Mucosa of descending colon (tissue), 3 donors: ENCODE measurements at regions not wholly inside any gene's neighbourhood (a gene's known extent, or its start where the extent isn't known, plus 50 kb on each side); places are given as distances from the start of the nearest gene placed in this dataset.

Source experiments
- ATAC-seq: fragments of 200-7000 bp; cut with Tn5 transposase; one replicate; pipeline ENCODE4 v1.9.1; 2020; ENCODE audit warnings: mild to moderate bottlenecking, moderate library complexity
- DNase-seq, 3 donors: peaks; one replicate each; pipeline ENCODE4 v3.0.0-alpha.2; 2020
- H3K36me3 ChIP-seq: fragments of 200-600 bp; one replicate; pipeline ENCODE4 v1.8.0; 2021; ENCODE audit warnings: low read depth, mild to moderate bottlenecking
- H3K4me1 ChIP-seq: fragments of 200-600 bp; one replicate; pipeline ENCODE4 v1.8.0; 2021; ENCODE audit warnings: low read depth, mild to moderate bottlenecking
- H3K4me3 ChIP-seq: fragments of 200-600 bp; one replicate; pipeline ENCODE4 v1.8.0; 2021; ENCODE audit warnings: mild to moderate bottlenecking
- H3K9me3 ChIP-seq: fragments of 200-600 bp; one replicate; pipeline ENCODE4 v1.8.0; 2021; ENCODE audit warnings: mild to moderate bottlenecking
- intact Hi-C, 2 donors: fragments of 100-400 bp; cut with DNase I in 1 of 2; cut with micrococcal nuclease in 1 of 2; formaldehyde crosslinking; loops; one replicate each; pipeline versions ENCODE4 v1.11.0 to v1.11.1; 2022; cut with DNase I, micrococcal nuclease
- TF ChIP-seq, protein P1 (sequence below): fragments of 200-600 bp; IDR thresholded peaks from one replicate; pipeline ENCODE4 v1.8.0; 2022; ENCODE audit warnings: antibody characterized with exemption, mild to moderate bottlenecking
- donor health status: DM: no; HTN: no; CAD: no; lungs with moderate emphysema.
- donor health status: DM: no; HTN: no; CAD: no.
- donor health status: DM: no; HTN: yes; CAD: no.

- ATAC-seq (peak; percentile 43), DNase-seq (peak in 2 of 3 donors; percentile 67 to 83)
- H3K9me3 ChIP-seq: no peaks in the 10 kb centered on the region
- no peaks in the 10 kb centered on the region for H3K36me3 ChIP-seq
- no peak overlapping the region for H3K4me3 ChIP-seq
- intact Hi-C loops: no loop called here
- no peaks in the 10 kb centered on the region for H3K4me1 ChIP-seq
- TF ChIP-seq, protein P1, sequence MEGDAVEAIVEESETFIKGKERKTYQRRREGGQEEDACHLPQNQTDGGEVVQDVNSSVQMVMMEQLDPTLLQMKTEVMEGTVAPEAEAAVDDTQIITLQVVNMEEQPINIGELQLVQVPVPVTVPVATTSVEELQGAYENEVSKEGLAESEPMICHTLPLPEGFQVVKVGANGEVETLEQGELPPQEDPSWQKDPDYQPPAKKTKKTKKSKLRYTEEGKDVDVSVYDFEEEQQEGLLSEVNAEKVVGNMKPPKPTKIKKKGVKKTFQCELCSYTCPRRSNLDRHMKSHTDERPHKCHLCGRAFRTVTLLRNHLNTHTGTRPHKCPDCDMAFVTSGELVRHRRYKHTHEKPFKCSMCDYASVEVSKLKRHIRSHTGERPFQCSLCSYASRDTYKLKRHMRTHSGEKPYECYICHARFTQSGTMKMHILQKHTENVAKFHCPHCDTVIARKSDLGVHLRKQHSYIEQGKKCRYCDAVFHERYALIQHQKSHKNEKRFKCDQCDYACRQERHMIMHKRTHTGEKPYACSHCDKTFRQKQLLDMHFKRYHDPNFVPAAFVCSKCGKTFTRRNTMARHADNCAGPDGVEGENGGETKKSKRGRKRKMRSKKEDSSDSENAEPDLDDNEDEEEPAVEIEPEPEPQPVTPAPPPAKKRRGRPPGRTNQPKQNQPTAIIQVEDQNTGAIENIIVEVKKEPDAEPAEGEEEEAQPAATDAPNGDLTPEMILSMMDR: peak; percentile 49
These were observed 137.9 kb upstream of the MKI67 start for GRCh38 chr10:128263891-128264688.

DNA sequence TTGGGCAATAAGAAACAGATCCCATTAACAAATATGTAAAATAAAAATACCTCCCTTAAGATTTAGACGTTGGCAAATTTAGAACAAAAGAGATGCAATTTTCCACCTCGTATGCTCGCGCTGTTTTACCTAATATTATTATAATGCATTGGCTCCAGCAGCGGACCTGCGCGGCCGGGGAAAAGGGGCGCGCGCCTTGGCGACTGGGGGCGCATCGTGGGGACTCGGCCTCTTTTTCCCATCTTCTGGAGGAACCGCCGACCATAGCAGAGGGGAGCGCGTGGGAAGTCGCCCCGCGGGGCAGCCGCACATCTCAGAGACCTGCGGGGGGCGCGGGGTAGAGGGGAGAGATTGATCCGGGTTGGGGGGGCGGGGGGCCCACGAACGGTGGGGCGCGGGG is 139.4 kb upstream of the MKI67 start:
- H3K36me3 ChIP-seq: no peaks in the 10 kb centered on the region
- no peaks in the 10 kb centered on the region for H3K9me3 ChIP-seq
- H3K4me1 ChIP-seq: no peaks in the 10 kb centered on the region
- ATAC-seq (no peak), DNase-seq (no peak)
- TF ChIP-seq, protein P1: no peak
- no peak overlapping the region for H3K4me3 ChIP-seq
- intact Hi-C loops: no loop called here

GRCh38 chr10:128267581-128267980 is 141.4 kb upstream of the MKI67 start:
- DNase-seq (no peak), ATAC-seq (no peak)
- intact Hi-C loops: no loop called here
- no peaks in the 10 kb centered on the region for H3K4me1 ChIP-seq
- no peaks in the 10 kb centered on the region for H3K9me3 ChIP-seq
- TF ChIP-seq, protein P1: no peak
- no peaks in the 10 kb centered on the region for H3K36me3 ChIP-seq
- no peak overlapping the region for H3K4me3 ChIP-seq

GRCh38 chr10:128268015-128268722 is 141.9 kb upstream of the MKI67 start:
- TF ChIP-seq, protein P1: no peak
- ATAC-seq: no peak
- intact Hi-C loops: no loop called here

DNA sequence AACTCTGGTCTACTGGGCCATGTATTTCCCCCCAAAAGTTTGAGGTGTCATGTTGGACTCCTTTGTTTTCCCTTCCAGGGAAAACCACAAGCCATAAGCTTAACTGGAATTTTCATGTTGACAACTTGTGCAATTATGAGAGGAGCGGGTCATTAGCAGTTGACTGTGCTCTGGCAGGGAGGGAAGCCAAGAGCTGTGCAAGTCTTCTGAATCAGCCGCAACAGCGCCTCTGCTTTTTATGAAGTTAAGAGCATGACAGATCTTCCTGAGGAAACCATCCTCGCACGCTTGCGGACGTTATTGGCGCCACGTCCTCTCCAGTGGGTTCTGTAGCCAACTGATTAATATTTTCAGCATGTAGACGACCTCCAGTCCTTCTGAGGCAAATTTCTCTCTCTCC is 148.7 kb upstream of the MKI67 start:
- Histone ChIP-seq H3K4me1 (no peaks in the 10 kb centered on the region), H3K36me3 (no peaks in the 10 kb centered on the region), H3K9me3 (no peaks in the 10 kb centered on the region), H3K4me3 (no peak overlapping the region)
- TF ChIP-seq, protein P1: no peak
- ATAC-seq: no peak
- intact Hi-C loops: no loop called here
- DNase-seq: peak in 1 of 3 donors; percentile 4

More at GRCh38 chr10:128268015-128268722, 141.9 kb upstream of the MKI67 start:
- no peaks in the 10 kb centered on the region for H3K9me3 ChIP-seq
- no peaks in the 10 kb centered on the region for H3K4me1 ChIP-seq
- H3K36me3 ChIP-seq: no peaks in the 10 kb centered on the region
- peak in 1 of 3 donors; percentile 38 for DNase-seq
- no peak overlapping the region for H3K4me3 ChIP-seq
